Endothelial cell of umbilical vein (primary cell): ENCODE measurements at regions not wholly inside any gene's neighbourhood (a gene's known extent, or its start where the extent isn't known, plus 50 kb on each side); places are given as distances from the start of the nearest gene placed in this dataset.

Experiments used
- BruUV-seq: library from RNA; stranded (reverse); fragments of 400-500 nt; replicated peaks from 2 replicates; lab custom pipeline; 2021; lab: Mats Ljungman, UMichigan
- CTCF ChIA-PET: fragments of 300-600, 350-600 bp; sonication (Branson Sonifier 250); formaldehyde crosslinking; loops from one replicate; lab custom pipeline; 2021; ENCODE audit warnings: antibody characterized with exemption, inconsistent platforms; lab: Charles Lee
- POLR2A ChIA-PET: fragments of 300-600, 350-600 bp; sonication (Branson Sonifier 250); formaldehyde crosslinking; loops from one replicate; lab custom pipeline; 2021; ENCODE audit warnings: antibody characterized with exemption, inconsistent platforms; lab: Charles Lee
- DNase-seq: peaks from one replicate; pipeline ENCODE4 v3.0.0-alpha.2; 2011; ENCODE audit warnings: low read depth, low spot score
- FAIRE-seq: peaks from 2 replicates; lab custom pipeline; 2011; peaks lifted over from hg19 to GRCh38; lab: Jason Lieb, UNC
- H2AFZ ChIP-seq: 2 replicates; pipeline ENCODE4 v1.6.0; 2012; ENCODE audit warnings: low read depth, low read length, control low read depth, inconsistent platforms
- H3K27ac ChIP-seq: 2 replicates; pipeline ENCODE4 v1.5.1; 2011; ENCODE audit warnings: low read depth, mild to moderate bottlenecking, control low read depth, low read length, moderate library complexity; ENCODE audit not compliant: insufficient read depth
- H3K27me3 ChIP-seq, 2 experiments: 2 replicates each; pipeline versions ENCODE4 v1.6.0 to v1.6.1; 2011; ENCODE audit warnings: low read length in 2 of 2, mixed read lengths in 1 of 2; ENCODE audit not compliant: control insufficient read depth in 2 of 2, insufficient read depth in 2 of 2
- H3K36me3 ChIP-seq, 2 experiments: 2 replicates in 1 of 2; 3 replicates in 1 of 2; pipeline ENCODE4 v1.5.1; 2011; ENCODE audit warnings: low read length in 2 of 2, mild to moderate bottlenecking in 1 of 2, moderate library complexity in 1 of 2; ENCODE audit not compliant: control insufficient read depth in 2 of 2, insufficient read depth in 2 of 2; ENCODE audit errors: extremely low read depth in 1 of 2
- H3K4me1 ChIP-seq: 3 replicates; pipeline ENCODE4 v1.5.1; 2011; ENCODE audit warnings: mild to moderate bottlenecking, low read length; ENCODE audit not compliant: control insufficient read depth, insufficient read depth; ENCODE audit errors: extremely low read depth
- H3K4me2 ChIP-seq: 2 replicates; pipeline ENCODE4 v1.6.1; 2011; ENCODE audit warnings: low read length, control low read depth, mixed read lengths; ENCODE audit not compliant: insufficient read depth
- H3K4me3 ChIP-seq, 3 experiments: fragments of 200-600 bp in 1 of 3; sonication (generic), shearing (Covaris generic) in 1 of 3; replicated peaks in 1 of 3; 2 replicates each; pipeline ENCODE4 v1.5.1; 2011 to 2016; ENCODE audit warnings: control low read depth in 3 of 3, low read length in 3 of 3, mild to moderate bottlenecking in 2 of 3, inconsistent platforms in 1 of 3, low read depth in 1 of 3, moderate library complexity in 1 of 3; ENCODE audit not compliant: insufficient read depth in 1 of 3
- H3K79me2 ChIP-seq: 2 replicates; pipeline ENCODE4 v1.6.0; 2012; ENCODE audit warnings: low read length, inconsistent platforms; ENCODE audit not compliant: control insufficient read depth, insufficient read depth
- H3K9ac ChIP-seq: replicated peaks from 2 replicates; pipeline ENCODE3; 2011; ENCODE audit warnings: low read length, control low read depth; ENCODE audit not compliant: insufficient read depth; ENCODE audit errors: extremely low read depth
- H3K9me1 ChIP-seq: replicated peaks from 3 replicates; pipeline ENCODE4 v1.6.0; 2011; ENCODE audit warnings: mild to moderate bottlenecking, low read length; ENCODE audit not compliant: control insufficient read depth, insufficient read depth; ENCODE audit errors: extremely low read depth
- H3K9me3 ChIP-seq: replicated peaks from 2 replicates; pipeline ENCODE4 v1.5.1; 2012; ENCODE audit warnings: low read length, inconsistent platforms; ENCODE audit not compliant: control insufficient read depth, insufficient read depth
- H4K20me1 ChIP-seq: replicated peaks from 2 replicates; pipeline ENCODE3; 2011; ENCODE audit warnings: mild to moderate bottlenecking, low read length; ENCODE audit not compliant: control insufficient read depth, insufficient read depth; ENCODE audit errors: extremely low read depth
- CTCF ChIP-seq, 2 donors: IDR thresholded peaks; 1 replicate in 1 of 2; 2 replicates in 1 of 2; pipeline ENCODE4 v1.5.1; 2011; ENCODE audit warnings: low read length in 2 of 2, mild to moderate bottlenecking in 2 of 2, moderate library complexity in 2 of 2, control low read depth in 1 of 2, inconsistent platforms in 1 of 2, low read depth in 1 of 2; ENCODE audit not compliant: insufficient read depth in 1 of 2; ENCODE audit errors: extremely low read depth in 1 of 2
- FOS ChIP-seq: IDR thresholded peaks from 2 replicates; pipeline ENCODE4 v1.6.1; 2011; ENCODE audit warnings: mild to moderate bottlenecking, low read length, moderate library complexity, borderline replicate concordance; ENCODE audit not compliant: insufficient read depth
- GATA2 ChIP-seq: IDR thresholded peaks from 2 replicates; pipeline ENCODE4 v1.7.0; 2011; ENCODE audit warnings: low read depth, mild to moderate bottlenecking, moderate library complexity, mixed read lengths, low read length; ENCODE audit not compliant: insufficient read length, insufficient read depth
- JUN ChIP-seq: IDR thresholded peaks from 2 replicates; pipeline ENCODE4 v1.6.1; 2011; ENCODE audit warnings: borderline replicate concordance, low read depth; ENCODE audit not compliant: insufficient read length, insufficient read depth
- MAX ChIP-seq: IDR thresholded peaks from 2 replicates; pipeline ENCODE4 v1.6.1; 2011; ENCODE audit not compliant: insufficient read depth, insufficient read length
- dilution Hi-C: fragments of 300-500 bp; cut with MboI; formaldehyde crosslinking; loops from one replicate; pipeline ENCODE4 v1.15.0; 2019; ENCODE audit warnings: low sequenced_read_pairs; ENCODE audit not compliant: extremely low pct_ligation_motif_present
- intact Hi-C: fragments of 100-400 bp; cut with micrococcal nuclease; formaldehyde crosslinking; loops from one replicate; pipeline ENCODE4 v1.10.0; 2022

DNA sequence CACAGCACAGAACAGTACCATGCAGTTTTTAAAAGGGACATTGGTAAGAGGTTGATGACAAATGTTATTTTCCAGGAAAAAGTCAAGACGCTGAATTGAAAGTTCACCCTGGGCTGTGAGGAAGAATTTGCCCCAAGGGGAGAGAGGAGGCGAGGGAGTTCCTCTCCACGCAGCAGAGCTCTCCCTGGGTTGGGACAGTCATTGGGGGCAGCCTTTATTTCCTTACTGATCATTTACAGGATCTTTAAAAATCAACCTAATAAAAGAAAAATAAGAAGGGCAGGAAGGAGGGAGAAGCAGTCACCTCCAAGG, 49.9 kb upstream of the WNT7B start:
- TF ChIP-seq FOS (no peak), GATA2 (no peak), JUN (no peak), CTCF (IDR thresholded peaks at IDR 0.05; ENCODE audit: extremely low read depth in 1 of 2, insufficient read depth in 1 of 2, low read depth in 1 of 2, low read length in 2 of 2) (no peak), MAX (no peak)
- H3K9me3 ChIP-seq = no peaks in the 10 kb centered on the region
- H3K79me2 ChIP-seq = no peaks in the 10 kb centered on the region
- peak overlapping the region; percentile 27 for H3K9ac ChIP-seq
- FAIRE-seq (no peak), DNase-seq (no peak)
- POLR2A ChIA-PET = no interaction called here
- no peaks in the 10 kb centered on the region for H4K20me1 ChIP-seq
- H3K36me3 ChIP-seq = no peaks in the 10 kb centered on the region
- CTCF ChIA-PET = interaction anchor here (1.3 to 2.8 kb wide), 4 partner anchors 9 to 20 kb away, joined by 3 to 17 read pairs (median 8); no protein-coding TSS in a partner anchor
- H2AFZ ChIP-seq = peak overlapping the region; percentile 84
- dilution Hi-C loops = no loop called here
- H3K4me1 ChIP-seq = peaks cover 3% of the 10 kb centered on the region
- peak overlapping the region in 1 of 3 experiments; percentile 20 for H3K4me3 ChIP-seq
- no peaks in the 10 kb centered on the region for H3K9me1 ChIP-seq
- H3K27ac ChIP-seq = no peak overlapping the region
- peak overlapping the region; percentile 63 for H3K4me2 ChIP-seq
- H3K27me3 ChIP-seq = peaks cover 0 to 3% of the 10 kb centered on the region in 2 experiments
- BruUV-seq = no TSS peak
- intact Hi-C loops = no loop called here
